Neural cell (in vitro differentiated cells): ENCODE measurements at regions not wholly inside any gene's neighbourhood (a gene's known extent, or its start where the extent isn't known, plus 50 kb on each side); places are given as distances from the start of the nearest gene placed in this dataset.
"Not testable (repeated sequence)": the region's sequence is repeated elsewhere in the genome, so short reads cannot be mapped to it uniquely, and the experiment has no call there.

ENCODE experiments used
- H2AFZ ChIP-seq: fragments of 200-600, 300-800 bp; sonication (generic), shearing (Covaris generic); 2 replicates; pipeline ENCODE4 v1.6.0; 2014; ENCODE audit warnings: low read depth, mild to moderate bottlenecking, antibody characterized with exemption, low read length, moderate library complexity
- H3F3A ChIP-seq: fragments of 200-600 bp; shearing (Covaris generic); 2 replicates; pipeline ENCODE4 v1.6.1; 2016; ENCODE audit warnings: mild to moderate bottlenecking, moderate library complexity, mixed read lengths, antibody characterized with exemption, low read length; ENCODE audit not compliant: insufficient read depth, poor library complexity, severe bottlenecking
- H3K27ac ChIP-seq: fragments of 200-600, 300-800 bp; sonication (generic), shearing (Covaris generic); 2 replicates; pipeline ENCODE4 v1.5.1; 2014; ENCODE audit warnings: mild to moderate bottlenecking, low read length, moderate library complexity
- H3K27me3 ChIP-seq: fragments of 300-800, 200-600 bp; sonication (generic), shearing (Covaris generic); 2 replicates; pipeline ENCODE4 v1.6.0; 2014; ENCODE audit warnings: mild to moderate bottlenecking, low read depth, low read length, moderate library complexity; ENCODE audit not compliant: insufficient read depth
- H3K36me3 ChIP-seq: fragments of 300-800, 200-600 bp; sonication (generic), shearing (Covaris generic); 2 replicates; pipeline ENCODE4 v1.5.1; 2014; ENCODE audit warnings: mild to moderate bottlenecking, antibody characterized with exemption, low read length, moderate library complexity; ENCODE audit not compliant: insufficient read depth
- H3K4me2 ChIP-seq: fragments of 300-800, 200-600 bp; sonication (generic), shearing (Covaris generic); 2 replicates; pipeline ENCODE4 v1.6.0; 2014; ENCODE audit warnings: mild to moderate bottlenecking, low read length
- H3K4me3 ChIP-seq: fragments of 300-800, 200-600 bp; sonication (generic), shearing (Covaris generic); 2 replicates; pipeline ENCODE4 v1.5.1; 2014; ENCODE audit warnings: mild to moderate bottlenecking, low read length, moderate library complexity
- H3K79me2 ChIP-seq: fragments of 200-600 bp; shearing (Covaris generic); replicated peaks from 2 replicates; pipeline ENCODE4 v1.6.0; 2014; ENCODE audit warnings: mild to moderate bottlenecking, low read length, moderate library complexity; ENCODE audit not compliant: insufficient read depth
- H3K9ac ChIP-seq: fragments of 300-800, 200-600 bp; sonication (generic), shearing (Covaris generic); 2 replicates; pipeline ENCODE4 v1.6.1; 2016; ENCODE audit warnings: mild to moderate bottlenecking, low read length, mixed read lengths
- H3K9me2 ChIP-seq: fragments of 200-600 bp; shearing (Covaris generic); 2 replicates; pipeline ENCODE4 v1.6.1; 2016; ENCODE audit warnings: mild to moderate bottlenecking, low read length, mixed read lengths; ENCODE audit not compliant: insufficient read depth
- H3K9me3 ChIP-seq: fragments of 200-600, 300-800 bp; sonication (generic), shearing (Covaris generic); 2 replicates; pipeline ENCODE4 v1.6.1; 2016; ENCODE audit warnings: mild to moderate bottlenecking, mixed run types, low read length, moderate library complexity, mixed read lengths
- H4K20me1 ChIP-seq: fragments of 200-600 bp; shearing (Covaris generic); 2 replicates; pipeline ENCODE4 v1.6.1; 2016; ENCODE audit warnings: mild to moderate bottlenecking, mixed run types; ENCODE audit not compliant: insufficient read depth
- EZH2 ChIP-seq: fragments of 200-600, 300-800 bp; shearing (Covaris generic), sonication (generic); IDR thresholded peaks from 2 replicates; pipeline ENCODE4 v1.6.1; 2014; ENCODE audit warnings: antibody characterized with exemption, low read length, borderline replicate concordance, mild to moderate bottlenecking; ENCODE audit not compliant: insufficient read depth, poor library complexity, severe bottlenecking
- MXI1 ChIP-seq: fragments of 450-650 bp; conservative IDR thresholded peaks from 2 replicates; pipeline ENCODE4 v1.6.1; 2014; ENCODE audit warnings: antibody characterized with exemption, mild to moderate bottlenecking; ENCODE audit not compliant: poor library complexity, severe bottlenecking
- POLR2AphosphoS5 ChIP-seq: IDR thresholded peaks from 2 replicates; pipeline ENCODE4 v1.6.1; 2012
- RAD21 ChIP-seq: fragments of 450-650 bp; conservative IDR thresholded peaks from 2 replicates; pipeline ENCODE4 v1.6.1; 2014; ENCODE audit warnings: antibody characterized with exemption, mild to moderate bottlenecking, moderate library complexity
- SMC3 ChIP-seq: fragments of 450-650 bp; conservative IDR thresholded peaks from 2 replicates; pipeline ENCODE4 v1.6.1; 2014; ENCODE audit warnings: antibody characterized with exemption, mild to moderate bottlenecking, moderate library complexity; ENCODE audit not compliant: poor library complexity
- TAF1 ChIP-seq: IDR thresholded peaks from 2 replicates; pipeline ENCODE4 v1.6.1; 2012; ENCODE audit warnings: low read depth
- TF ChIP-seq, protein P1 (sequence below): fragments of 450-650 bp; IDR thresholded peaks from 2 replicates; pipeline ENCODE4 v1.5.1; 2014; ENCODE audit warnings: antibody characterized with exemption, mild to moderate bottlenecking, moderate library complexity; ENCODE audit not compliant: poor library complexity, severe bottlenecking
- TF ChIP-seq, protein P2 (sequence below): IDR thresholded peaks from 2 replicates; pipeline ENCODE4 v1.6.1; 2012; ENCODE audit warnings: borderline replicate concordance

DNA sequence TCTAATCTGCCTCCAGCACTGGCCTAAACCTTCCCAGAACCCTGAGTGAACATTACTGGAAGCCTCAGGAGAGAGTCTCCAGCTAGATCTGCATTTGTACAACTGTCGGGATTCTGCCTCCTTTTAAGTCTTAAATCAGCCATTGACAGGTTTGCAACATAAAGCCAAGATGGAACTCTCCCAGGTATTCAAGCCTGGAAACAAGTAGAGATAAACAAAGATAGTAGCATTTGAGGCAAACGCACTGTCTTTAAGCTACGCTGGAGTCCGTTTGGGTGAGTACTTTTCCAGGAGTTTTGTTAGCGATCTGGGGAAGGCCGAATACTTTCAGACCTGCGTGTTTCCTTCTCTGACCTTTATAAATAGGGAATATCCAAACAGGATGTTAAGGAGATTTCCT, 317.2 kb upstream of the FZD8 start:
- H3K9ac ChIP-seq: no peak overlapping the region
- no peaks in the 10 kb centered on the region for H3F3A ChIP-seq
- H3K9me2 ChIP-seq: no peaks in the 10 kb centered on the region
- no peaks in the 10 kb centered on the region for H3K9me3 ChIP-seq
- H3K27ac ChIP-seq: no peak overlapping the region
- H2AFZ ChIP-seq: no peak overlapping the region
- H4K20me1 ChIP-seq: no peaks in the 10 kb centered on the region
- no peak overlapping the region for H3K4me3 ChIP-seq
- no peaks in the 10 kb centered on the region for H3K36me3 ChIP-seq
- no peak overlapping the region for H3K4me2 ChIP-seq
- H3K27me3 ChIP-seq: no peaks in the 10 kb centered on the region
- TF ChIP-seq RAD21 (no peak), EZH2 (no peak)
- TF ChIP-seq, protein P1, sequence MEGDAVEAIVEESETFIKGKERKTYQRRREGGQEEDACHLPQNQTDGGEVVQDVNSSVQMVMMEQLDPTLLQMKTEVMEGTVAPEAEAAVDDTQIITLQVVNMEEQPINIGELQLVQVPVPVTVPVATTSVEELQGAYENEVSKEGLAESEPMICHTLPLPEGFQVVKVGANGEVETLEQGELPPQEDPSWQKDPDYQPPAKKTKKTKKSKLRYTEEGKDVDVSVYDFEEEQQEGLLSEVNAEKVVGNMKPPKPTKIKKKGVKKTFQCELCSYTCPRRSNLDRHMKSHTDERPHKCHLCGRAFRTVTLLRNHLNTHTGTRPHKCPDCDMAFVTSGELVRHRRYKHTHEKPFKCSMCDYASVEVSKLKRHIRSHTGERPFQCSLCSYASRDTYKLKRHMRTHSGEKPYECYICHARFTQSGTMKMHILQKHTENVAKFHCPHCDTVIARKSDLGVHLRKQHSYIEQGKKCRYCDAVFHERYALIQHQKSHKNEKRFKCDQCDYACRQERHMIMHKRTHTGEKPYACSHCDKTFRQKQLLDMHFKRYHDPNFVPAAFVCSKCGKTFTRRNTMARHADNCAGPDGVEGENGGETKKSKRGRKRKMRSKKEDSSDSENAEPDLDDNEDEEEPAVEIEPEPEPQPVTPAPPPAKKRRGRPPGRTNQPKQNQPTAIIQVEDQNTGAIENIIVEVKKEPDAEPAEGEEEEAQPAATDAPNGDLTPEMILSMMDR: no peak
- H3K79me2 ChIP-seq: no peaks in the 10 kb centered on the region

GRCh38 chr10:35958609-35959008, 316.5 kb upstream of the FZD8 start:
- not testable (repeated sequence) for H2AFZ ChIP-seq, H3K27ac ChIP-seq, H4K20me1 ChIP-seq, H3K9me3 ChIP-seq, H3F3A ChIP-seq, H3K36me3 ChIP-seq, H3K27me3 ChIP-seq, H3K9ac ChIP-seq, H3K9me2 ChIP-seq, H3K4me2 ChIP-seq, H3K4me3 ChIP-seq, H3K79me2 ChIP-seq

GRCh38 chr10:35950701-35951100, 308.6 kb upstream of the FZD8 start:
- no peaks in the 10 kb centered on the region for H4K20me1 ChIP-seq
- H2AFZ ChIP-seq: no peak overlapping the region
- H3K79me2 ChIP-seq: no peaks in the 10 kb centered on the region
- H3K4me3 ChIP-seq: no peak overlapping the region
- H3K36me3 ChIP-seq: no peaks in the 10 kb centered on the region
- H3K9me2 ChIP-seq: no peaks in the 10 kb centered on the region
- no peak overlapping the region for H3K9ac ChIP-seq
- TF ChIP-seq, protein P1: no peak
- TF ChIP-seq MXI1 (no peak), SMC3 (no peak), EZH2 (no peak), TAF1 (no peak), POLR2AphosphoS5 (no peak)
- TF ChIP-seq, protein P2, sequence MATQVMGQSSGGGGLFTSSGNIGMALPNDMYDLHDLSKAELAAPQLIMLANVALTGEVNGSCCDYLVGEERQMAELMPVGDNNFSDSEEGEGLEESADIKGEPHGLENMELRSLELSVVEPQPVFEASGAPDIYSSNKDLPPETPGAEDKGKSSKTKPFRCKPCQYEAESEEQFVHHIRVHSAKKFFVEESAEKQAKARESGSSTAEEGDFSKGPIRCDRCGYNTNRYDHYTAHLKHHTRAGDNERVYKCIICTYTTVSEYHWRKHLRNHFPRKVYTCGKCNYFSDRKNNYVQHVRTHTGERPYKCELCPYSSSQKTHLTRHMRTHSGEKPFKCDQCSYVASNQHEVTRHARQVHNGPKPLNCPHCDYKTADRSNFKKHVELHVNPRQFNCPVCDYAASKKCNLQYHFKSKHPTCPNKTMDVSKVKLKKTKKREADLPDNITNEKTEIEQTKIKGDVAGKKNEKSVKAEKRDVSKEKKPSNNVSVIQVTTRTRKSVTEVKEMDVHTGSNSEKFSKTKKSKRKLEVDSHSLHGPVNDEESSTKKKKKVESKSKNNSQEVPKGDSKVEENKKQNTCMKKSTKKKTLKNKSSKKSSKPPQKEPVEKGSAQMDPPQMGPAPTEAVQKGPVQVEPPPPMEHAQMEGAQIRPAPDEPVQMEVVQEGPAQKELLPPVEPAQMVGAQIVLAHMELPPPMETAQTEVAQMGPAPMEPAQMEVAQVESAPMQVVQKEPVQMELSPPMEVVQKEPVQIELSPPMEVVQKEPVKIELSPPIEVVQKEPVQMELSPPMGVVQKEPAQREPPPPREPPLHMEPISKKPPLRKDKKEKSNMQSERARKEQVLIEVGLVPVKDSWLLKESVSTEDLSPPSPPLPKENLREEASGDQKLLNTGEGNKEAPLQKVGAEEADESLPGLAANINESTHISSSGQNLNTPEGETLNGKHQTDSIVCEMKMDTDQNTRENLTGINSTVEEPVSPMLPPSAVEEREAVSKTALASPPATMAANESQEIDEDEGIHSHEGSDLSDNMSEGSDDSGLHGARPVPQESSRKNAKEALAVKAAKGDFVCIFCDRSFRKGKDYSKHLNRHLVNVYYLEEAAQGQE: no peak
- no peaks in the 10 kb centered on the region for H3K9me3 ChIP-seq
- no peaks in the 10 kb centered on the region for H3K27me3 ChIP-seq
- H3K4me2 ChIP-seq: no peak overlapping the region
- peaks cover 4% of the 10 kb centered on the region for H3F3A ChIP-seq
- H3K27ac ChIP-seq: no peak overlapping the region
